Immature natural killer cell (primary cell): ENCODE measurements at regions not wholly inside any gene's neighbourhood (a gene's known extent, or its start where the extent isn't known, plus 50 kb on each side); places are given as distances from the start of the nearest gene placed in this dataset.

ENCODE experiments used
- DNase-seq, 3 donors: peaks; one replicate each; pipeline ENCODE4 v3.0.0; 2022; ENCODE audit warnings: mixed read lengths in 1 of 3
- H3K27ac Mint-ChIP-seq, 6 donors: one replicate each; pipeline ENCODE4 v1.8.0; 2020; ENCODE audit warnings: mixed read lengths in 6 of 6, mild to moderate bottlenecking in 5 of 6, inconsistent platforms in 4 of 6, moderate library complexity in 3 of 6
- H3K27me3 Mint-ChIP-seq, 3 donors: one replicate each; pipeline ENCODE4 v1.8.0; 2020 to 2021; ENCODE audit warnings: low read depth in 3 of 3, mild to moderate bottlenecking in 3 of 3, mixed read lengths in 3 of 3, moderate library complexity in 3 of 3, inconsistent platforms in 1 of 3
- H3K36me3 Mint-ChIP-seq, 3 donors: one replicate each; pipeline ENCODE4 v1.8.0; 2020; ENCODE audit warnings: mixed read lengths in 3 of 3, inconsistent platforms in 2 of 3, mild to moderate bottlenecking in 2 of 3
- H3K4me1 Mint-ChIP-seq, 2 donors: one replicate each; pipeline ENCODE4 v1.8.0; 2020; ENCODE audit warnings: inconsistent platforms in 2 of 2, mild to moderate bottlenecking in 2 of 2, mixed read lengths in 2 of 2, moderate library complexity in 1 of 2
- H3K4me3 Mint-ChIP-seq, 5 donors: one replicate each; pipeline ENCODE4 v1.8.0; 2020; ENCODE audit warnings: mild to moderate bottlenecking in 5 of 5, mixed read lengths in 5 of 5, inconsistent platforms in 3 of 5, moderate library complexity in 3 of 5
- H3K9me3 Mint-ChIP-seq, 6 donors: one replicate each; pipeline ENCODE4 v1.8.0; 2020; ENCODE audit warnings: mild to moderate bottlenecking in 6 of 6, mixed read lengths in 6 of 6, inconsistent platforms in 4 of 6, moderate library complexity in 3 of 6

DNA sequence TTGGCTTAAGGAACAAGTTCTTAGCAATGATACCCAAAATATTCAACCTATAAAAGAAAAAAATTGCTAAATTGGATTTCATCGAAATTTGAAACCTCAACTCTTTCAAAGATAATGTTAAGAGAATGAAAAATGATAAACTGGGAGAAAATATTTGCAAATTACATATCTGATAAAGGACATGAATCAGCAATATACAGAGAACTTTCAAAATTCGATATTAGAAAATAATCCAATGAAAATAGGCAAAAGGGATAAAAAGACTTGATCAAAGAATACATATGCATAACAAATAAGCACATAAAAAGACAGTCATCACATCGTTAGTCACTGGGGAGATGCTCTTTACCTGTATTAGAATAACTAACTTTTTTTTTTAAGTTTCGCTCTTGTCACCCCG is 73.0 kb upstream of the NEO1 start:
- H3K27ac Mint-ChIP-seq: no peak overlapping the region
- H3K27me3 Mint-ChIP-seq: peaks cover 2 to 12% (median 10%) of the 10 kb centered on the region in 3 donors
- H3K9me3 Mint-ChIP-seq: peaks cover 0 to 1% (median 0%) of the 10 kb centered on the region in 6 donors
- DNase-seq: no peak
- H3K4me1 Mint-ChIP-seq: peaks cover 11 to 16% of the 10 kb centered on the region in 2 donors
- H3K36me3 Mint-ChIP-seq: peaks cover 0 to 1% (median 0%) of the 10 kb centered on the region in 3 donors
- H3K4me3 Mint-ChIP-seq: no peak overlapping the region

DNA sequence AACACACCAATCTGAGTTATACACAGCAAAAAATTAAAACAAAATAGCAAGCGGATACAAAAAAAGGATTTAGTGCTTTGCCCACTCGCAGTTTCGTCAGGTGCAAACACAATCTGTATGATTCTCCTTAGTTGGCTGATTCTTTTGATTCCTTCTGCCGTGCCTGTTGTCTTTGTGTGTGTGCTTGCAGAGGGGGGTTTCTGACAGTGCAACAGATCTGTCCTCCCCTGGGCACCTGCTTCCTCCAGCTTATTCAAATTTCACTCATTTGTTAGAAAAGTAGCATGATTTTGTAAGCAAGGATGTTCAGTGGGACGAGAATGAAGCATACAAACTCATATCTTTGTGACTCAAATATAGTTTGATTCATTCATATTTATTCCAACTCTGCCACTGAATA is 74.0 kb upstream of the NEO1 start:
- Mint-ChIP-seq H3K4me3 (no peak overlapping the region), H3K27ac (peak overlapping the region in 1 of 6 donors; percentile 56), H3K36me3 (no peaks in the 10 kb centered on the region), H3K9me3 (peaks cover 0 to 1% (median 0%) of the 10 kb centered on the region in 6 donors), H3K4me1 (peaks cover 11 to 16% of the 10 kb centered on the region in 2 donors), H3K27me3 (peaks cover 2 to 12% (median 8%) of the 10 kb centered on the region in 3 donors)
- no peak for DNase-seq

DNA sequence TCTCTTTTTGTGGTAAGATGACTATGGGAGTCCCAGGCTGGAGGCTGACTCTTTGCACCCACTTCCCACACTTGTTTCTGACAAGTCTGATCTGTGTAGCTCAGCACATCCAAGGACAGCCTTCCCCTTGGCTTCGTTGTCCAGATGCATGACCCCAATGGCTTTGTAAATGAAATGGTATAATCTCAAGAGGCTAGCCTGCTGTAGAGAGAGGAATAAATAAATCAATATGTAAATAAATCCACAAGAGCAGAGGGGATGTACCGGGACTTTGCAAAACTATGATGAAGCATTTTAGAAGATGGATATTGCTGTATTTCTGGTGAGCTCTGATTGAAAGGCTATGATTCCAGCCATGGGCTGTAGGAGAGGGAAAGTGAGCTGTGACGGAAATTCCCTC is 79.9 kb upstream of the NEO1 start:
- Mint-ChIP-seq H3K27ac (no peak overlapping the region), H3K36me3 (no peaks in the 10 kb centered on the region), H3K27me3 (peaks cover 2 to 6% (median 4%) of the 10 kb centered on the region in 3 donors), H3K4me1 (peaks cover 53 to 67% of the 10 kb centered on the region in 2 donors), H3K4me3 (no peak overlapping the region), H3K9me3 (peaks cover 0 to 1% (median 0%) of the 10 kb centered on the region in 6 donors)
- no peak for DNase-seq

DNA sequence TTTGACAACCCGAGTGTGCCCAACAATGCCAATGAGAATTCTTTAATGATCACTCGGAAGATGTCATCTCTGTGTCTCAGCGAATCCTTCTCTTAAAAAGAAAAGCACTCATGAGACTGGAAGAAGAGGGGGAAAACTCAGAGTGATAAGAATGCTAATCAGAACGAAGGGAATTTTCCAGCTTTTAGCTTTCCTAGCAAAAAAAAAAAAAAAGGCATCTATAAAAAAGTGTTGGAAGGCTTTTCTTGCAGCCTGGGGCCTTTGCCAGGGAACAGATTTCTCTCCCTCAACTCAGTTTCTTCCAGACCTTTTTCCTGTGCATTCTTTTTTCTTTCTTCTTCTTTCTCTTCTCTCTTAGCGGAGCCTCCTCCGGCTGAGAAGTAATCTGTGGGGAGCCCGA is 80.5 kb upstream of the NEO1 start:
- peak overlapping the region in 2 of 5 donors; percentile 4 to 7 for H3K4me3 Mint-ChIP-seq
- no peak for DNase-seq
- peaks cover 0 to 1% (median 0%) of the 10 kb centered on the region in 6 donors for H3K9me3 Mint-ChIP-seq
- H3K27ac Mint-ChIP-seq: peak overlapping the region in 2 of 6 donors; percentile 51 to 75
- peaks cover 2 to 6% (median 3%) of the 10 kb centered on the region in 3 donors for H3K27me3 Mint-ChIP-seq
- peaks cover 58 to 73% of the 10 kb centered on the region in 2 donors for H3K4me1 Mint-ChIP-seq
- no peaks in the 10 kb centered on the region for H3K36me3 Mint-ChIP-seq

DNA sequence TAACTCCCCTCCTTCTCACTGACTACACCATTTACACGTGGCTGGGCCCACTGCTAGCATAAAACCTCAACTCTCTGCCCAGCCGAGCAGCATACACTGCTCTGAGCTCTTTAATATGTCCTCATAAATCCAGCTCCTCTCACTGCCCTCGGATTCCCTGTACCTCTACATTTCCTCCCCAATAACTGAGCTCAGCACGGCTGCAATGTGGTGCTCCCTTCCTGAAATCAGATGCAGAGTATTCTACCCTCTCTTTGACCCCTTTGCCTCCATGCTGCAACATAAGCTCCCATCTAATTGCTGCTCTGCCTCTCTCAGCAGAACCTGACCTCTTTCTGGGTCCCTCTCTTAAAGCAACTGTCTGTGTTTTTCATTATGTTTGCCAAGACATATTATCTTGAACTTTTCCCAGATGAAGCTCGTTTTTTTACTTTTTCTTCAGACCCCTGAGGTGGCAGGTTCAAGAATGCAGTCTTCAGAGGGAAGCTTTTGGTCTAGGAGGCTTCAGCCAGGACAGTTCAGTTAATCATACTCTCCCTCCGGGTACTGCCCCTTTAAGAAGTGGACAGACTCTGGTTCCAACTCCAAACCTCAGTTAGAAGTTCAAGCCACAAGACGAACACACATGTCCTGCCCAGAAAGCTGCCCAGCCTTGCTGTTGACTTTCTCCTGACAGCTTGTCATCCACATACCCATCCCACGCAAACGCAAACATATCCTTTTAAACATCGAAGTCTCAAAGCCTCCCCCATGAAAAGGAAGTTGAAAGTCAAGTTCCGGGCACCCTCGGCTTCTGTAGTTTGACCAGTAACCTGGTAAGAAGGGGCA is 81.1 kb upstream of the NEO1 start:
- peak overlapping the region in 4 of 5 donors; percentile 5 to 71 (median 12) for H3K4me3 Mint-ChIP-seq
- H3K9me3 Mint-ChIP-seq: peaks cover 0 to 1% (median 0%) of the 10 kb centered on the region in 6 donors
- peak overlapping the region in 5 of 6 donors; percentile 1 to 79 (median 33) for H3K27ac Mint-ChIP-seq
- peaks cover 64 to 80% of the 10 kb centered on the region in 2 donors for H3K4me1 Mint-ChIP-seq
- H3K27me3 Mint-ChIP-seq: peaks cover 2 to 6% (median 3%) of the 10 kb centered on the region in 3 donors
- H3K36me3 Mint-ChIP-seq: no peaks in the 10 kb centered on the region
- DNase-seq: no peak

DNA sequence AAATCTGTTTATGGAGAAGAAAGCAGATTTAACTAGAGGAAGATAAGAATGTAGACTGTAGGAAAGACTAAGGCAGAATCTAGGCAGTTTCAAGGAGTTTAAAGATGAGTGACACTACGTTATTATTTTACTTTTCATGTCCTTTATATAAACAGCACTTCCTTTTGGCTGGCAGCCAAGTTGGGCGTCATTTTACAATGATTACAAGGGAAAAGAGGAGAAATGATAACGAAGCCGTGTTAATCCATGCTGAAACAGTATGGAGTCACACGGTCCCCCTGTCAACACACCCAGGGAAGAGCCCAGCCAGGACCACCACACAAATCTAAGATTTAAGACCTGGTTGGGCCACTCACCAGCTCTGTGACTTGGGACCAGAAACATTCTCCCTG is 83.7 kb upstream of the NEO1 start:
- peaks cover 0 to 5% (median 0%) of the 10 kb centered on the region in 3 donors for H3K36me3 Mint-ChIP-seq
- H3K4me1 Mint-ChIP-seq: peaks cover 80 to 90% of the 10 kb centered on the region in 2 donors
- H3K4me3 Mint-ChIP-seq: peak overlapping the region in 2 of 5 donors; percentile 11 to 31
- DNase-seq: no peak
- H3K27me3 Mint-ChIP-seq: peaks cover 2 to 6% (median 3%) of the 10 kb centered on the region in 3 donors
- peak overlapping the region in 2 of 6 donors; percentile 46 to 81 for H3K27ac Mint-ChIP-seq
- H3K9me3 Mint-ChIP-seq: peaks cover 0 to 5% (median 0%) of the 10 kb centered on the region in 6 donors

DNA sequence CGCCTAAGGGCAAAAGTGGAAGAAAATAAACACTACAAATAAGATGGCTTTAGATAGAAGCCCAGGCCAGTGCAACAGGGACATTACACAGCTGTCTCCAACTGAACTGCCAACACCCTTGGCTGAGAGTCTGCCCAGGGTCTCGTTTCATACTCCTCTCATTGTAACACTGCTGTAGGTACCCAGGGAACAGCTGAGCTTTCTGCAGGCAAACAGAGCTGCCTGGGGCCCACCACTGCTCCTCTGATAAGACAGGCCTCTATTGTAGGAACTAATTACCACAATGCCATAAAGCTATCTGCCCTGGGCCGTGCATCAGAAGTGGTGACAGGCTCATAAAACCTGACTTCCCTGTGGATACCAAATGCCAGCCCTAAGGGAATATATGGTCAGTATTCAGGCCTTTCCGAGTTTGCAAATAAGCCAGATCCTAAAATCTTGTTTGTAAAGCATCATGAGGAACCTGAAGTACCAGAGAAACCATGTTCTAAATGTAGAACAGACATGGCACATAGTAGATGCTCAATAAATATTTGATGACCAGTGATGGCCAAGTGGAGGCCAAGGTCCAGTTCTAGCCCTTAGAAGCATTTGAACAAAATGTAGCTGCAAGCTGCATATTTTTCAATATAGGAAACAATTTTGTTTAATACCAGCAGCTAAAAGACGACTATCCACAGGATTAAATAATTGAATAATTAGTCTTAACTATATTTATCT is 84.3 kb upstream of the NEO1 start:
- DNase-seq: no peak
- peak overlapping the region; percentile 48 to 75 (median 67) for H3K4me3 Mint-ChIP-seq
- H3K9me3 Mint-ChIP-seq: peaks cover 0 to 5% (median 0%) of the 10 kb centered on the region in 6 donors
- H3K36me3 Mint-ChIP-seq: peaks cover 0 to 5% (median 0%) of the 10 kb centered on the region in 3 donors
- H3K4me1 Mint-ChIP-seq: peaks cover 85 to 96% of the 10 kb centered on the region in 2 donors
- H3K27me3 Mint-ChIP-seq: peaks cover 2 to 6% (median 3%) of the 10 kb centered on the region in 3 donors
- H3K27ac Mint-ChIP-seq: peak overlapping the region; percentile 81 to 96 (median 90)

DNA sequence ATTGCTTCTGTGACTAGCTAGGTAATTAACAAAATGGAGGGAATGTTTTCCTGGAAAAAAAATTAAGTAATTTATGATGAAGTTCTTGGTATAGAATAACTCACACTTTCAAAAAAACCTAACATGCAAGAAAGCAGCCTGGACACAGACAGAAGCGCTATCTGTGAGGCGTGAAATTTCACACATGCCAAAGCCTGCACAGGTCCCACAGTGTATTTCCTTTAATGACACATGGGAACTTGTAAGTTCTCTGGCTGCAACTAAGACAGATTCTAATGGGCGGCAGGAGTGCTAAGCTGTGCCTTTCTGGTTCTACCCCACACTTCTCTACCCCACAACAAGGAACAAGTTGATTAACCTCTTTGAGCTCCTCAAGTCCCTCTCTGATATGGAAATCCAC is 84.9 kb upstream of the NEO1 start:
- Mint-ChIP-seq H3K9me3 (peaks cover 0 to 5% (median under 1%) of the 10 kb centered on the region in 6 donors), H3K36me3 (peaks cover 0 to 5% (median 3%) of the 10 kb centered on the region in 3 donors), H3K4me1 (peaks cover 91 to 100% of the 10 kb centered on the region in 2 donors), H3K27ac (peak overlapping the region; percentile 81 to 96 (median 90)), H3K4me3 (peak overlapping the region; percentile 48 to 75 (median 67)), H3K27me3 (peaks cover 2 to 6% (median 3%) of the 10 kb centered on the region in 3 donors)
- DNase-seq: peak; percentile 61 to 72 (median 66)

DNA sequence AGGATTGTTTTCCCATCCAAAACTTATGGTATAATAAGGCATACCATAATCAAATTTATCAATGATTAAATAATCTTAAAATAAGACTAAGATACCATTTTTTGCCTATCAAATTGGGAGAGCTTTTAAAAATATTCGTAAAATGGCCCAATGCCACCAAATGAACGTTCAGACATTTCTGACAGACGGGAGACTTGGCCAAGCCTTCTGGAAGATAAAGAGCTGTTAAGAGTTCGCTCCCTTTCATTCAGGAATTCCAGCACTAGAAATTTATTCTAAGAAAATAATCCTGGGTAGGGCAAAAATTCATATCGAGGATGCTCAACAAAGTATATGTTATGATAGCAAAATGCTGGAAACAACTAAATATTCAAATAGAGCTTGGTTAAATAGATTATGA is 85.6 kb upstream of the NEO1 start:
- peaks cover 0 to 2% (median 2%) of the 10 kb centered on the region in 3 donors for H3K27me3 Mint-ChIP-seq
- peak overlapping the region in 1 of 6 donors; percentile 96 for H3K27ac Mint-ChIP-seq
- peaks cover 95 to 100% of the 10 kb centered on the region in 2 donors for H3K4me1 Mint-ChIP-seq
- DNase-seq: no peak
- peak overlapping the region in 1 of 5 donors; percentile 15 for H3K4me3 Mint-ChIP-seq
- peaks cover 0 to 11% (median 7%) of the 10 kb centered on the region in 3 donors for H3K36me3 Mint-ChIP-seq
- H3K9me3 Mint-ChIP-seq: peaks cover 0 to 5% (median under 1%) of the 10 kb centered on the region in 6 donors

DNA sequence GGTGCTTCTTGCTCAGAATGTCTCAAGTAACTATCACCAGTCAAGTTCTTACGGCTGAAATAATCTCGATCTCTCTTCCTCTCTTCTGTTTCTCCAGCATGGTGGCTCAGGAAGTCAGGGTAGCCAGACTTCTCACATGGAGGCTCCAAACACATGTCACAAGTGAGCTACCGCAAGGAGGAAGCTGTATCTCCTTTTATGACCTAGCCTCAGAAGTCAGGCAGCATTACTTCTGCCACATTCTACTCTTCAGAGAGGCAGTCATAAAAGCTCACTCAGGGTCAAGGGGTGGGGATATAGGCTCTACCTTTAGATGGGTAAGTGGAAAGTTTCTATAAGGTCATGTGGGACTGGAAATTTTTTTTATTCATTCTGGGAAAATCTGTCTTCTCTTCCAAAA is 86.6 kb upstream of the NEO1 start:
- no peak for DNase-seq
- Mint-ChIP-seq H3K27ac (peak overlapping the region; percentile 52 to 92 (median 76)), H3K4me1 (peaks cover 93 to 99% of the 10 kb centered on the region in 2 donors), H3K9me3 (peaks cover 0 to 5% (median under 1%) of the 10 kb centered on the region in 6 donors), H3K36me3 (peaks cover 0 to 11% (median 7%) of the 10 kb centered on the region in 3 donors), H3K4me3 (peak overlapping the region; percentile 56 to 72 (median 68)), H3K27me3 (peaks cover 0 to 1% (median 0%) of the 10 kb centered on the region in 3 donors)

DNA sequence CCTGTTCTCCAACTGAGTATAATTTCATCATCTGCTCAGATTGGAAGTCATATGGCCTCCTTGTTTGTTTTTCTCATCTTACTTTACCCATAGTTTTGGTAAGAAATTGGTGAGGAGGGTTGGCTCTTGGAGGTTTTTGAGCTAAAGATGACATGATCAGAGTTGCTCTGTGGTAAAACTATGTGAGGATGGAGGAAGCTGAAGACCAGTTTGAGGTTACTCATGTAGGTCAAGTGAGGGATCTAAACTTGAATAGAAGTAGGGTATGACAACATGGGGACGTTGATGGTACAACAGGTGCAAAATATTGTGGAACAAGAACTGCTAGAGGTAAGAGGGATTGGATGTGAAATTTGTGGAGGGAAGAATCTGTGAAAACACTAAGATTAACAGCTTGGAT is 87.7 kb upstream of the NEO1 start:
- peaks cover 0 to 11% (median 7%) of the 10 kb centered on the region in 3 donors for H3K36me3 Mint-ChIP-seq
- H3K4me1 Mint-ChIP-seq: peaks cover 86 to 94% of the 10 kb centered on the region in 2 donors
- peaks cover 0 to 5% (median under 1%) of the 10 kb centered on the region in 6 donors for H3K9me3 Mint-ChIP-seq
- H3K27ac Mint-ChIP-seq: peak overlapping the region; percentile 52 to 91 (median 76)
- peaks cover 0 to 4% (median 0%) of the 10 kb centered on the region in 3 donors for H3K27me3 Mint-ChIP-seq
- peak overlapping the region; percentile 53 to 78 (median 68) for H3K4me3 Mint-ChIP-seq
- DNase-seq: peak; percentile 10 to 32 (median 28)

DNA sequence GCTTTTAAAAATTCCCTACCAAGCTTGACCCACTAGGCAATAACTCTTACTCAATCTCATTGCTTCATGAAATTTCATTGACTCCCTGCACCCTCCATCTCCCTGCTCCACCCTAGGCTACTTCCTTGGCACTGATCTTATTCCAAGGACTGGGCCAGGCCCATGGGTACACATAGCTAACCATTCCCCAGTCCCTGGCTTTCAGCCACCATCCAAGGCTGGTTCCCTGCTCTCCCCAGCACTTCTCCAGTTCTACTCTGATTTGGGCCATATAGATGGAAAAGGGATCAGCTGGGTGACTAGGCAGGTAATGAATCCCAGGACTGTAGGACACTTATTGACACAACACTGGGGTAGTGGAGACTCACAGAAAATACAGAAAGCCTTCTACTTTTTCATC is 88.1 kb upstream of the NEO1 start:
- Mint-ChIP-seq H3K4me3 (peak overlapping the region; percentile 53 to 78 (median 68)), H3K27me3 (peaks cover 0 to 4% (median 0%) of the 10 kb centered on the region in 3 donors), H3K4me1 (peaks cover 84 to 90% of the 10 kb centered on the region in 2 donors), H3K27ac (peak overlapping the region; percentile 52 to 91 (median 76)), H3K36me3 (peaks cover 0 to 11% (median 7%) of the 10 kb centered on the region in 3 donors), H3K9me3 (peaks cover 0 to 5% (median under 1%) of the 10 kb centered on the region in 6 donors)
- no peak for DNase-seq

DNA sequence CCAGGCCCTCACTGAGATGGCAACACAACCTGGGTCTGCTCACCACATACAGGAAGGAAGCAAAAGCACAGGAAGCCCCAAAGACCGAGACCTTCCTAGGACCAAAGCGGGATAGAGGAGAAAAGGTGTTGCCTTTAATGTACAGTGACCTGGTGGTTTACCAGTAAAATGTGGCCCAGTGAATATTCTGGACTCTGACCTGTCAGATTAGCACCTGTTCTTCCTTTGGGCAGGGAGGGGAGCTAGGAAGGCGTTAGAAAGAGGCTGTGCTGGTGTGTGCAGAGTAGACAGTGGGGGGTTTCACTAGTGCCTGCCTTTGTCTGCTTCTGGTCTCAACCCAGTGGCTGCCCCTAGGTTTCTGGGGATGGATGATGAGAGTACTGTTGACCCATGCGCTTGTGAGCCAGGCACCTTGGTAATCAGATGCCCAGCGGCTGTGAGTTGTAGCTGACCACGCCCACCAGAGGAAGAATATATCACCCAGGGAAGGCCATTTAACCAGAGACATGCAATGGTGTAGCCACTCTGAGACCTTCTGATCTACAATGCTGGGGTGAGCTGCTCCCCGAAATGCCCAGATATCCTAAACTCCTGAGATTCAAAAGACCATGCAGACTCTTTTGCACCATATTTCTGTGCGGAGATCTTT is 90.1 kb upstream of the NEO1 start:
- DNase-seq: no peak
- Mint-ChIP-seq H3K4me3 (peak overlapping the region; percentile 55 to 72 (median 68)), H3K36me3 (peaks cover 0 to 11% (median 7%) of the 10 kb centered on the region in 3 donors), H3K27ac (peak overlapping the region; percentile 50 to 86 (median 61)), H3K27me3 (peaks cover 0 to 4% (median 0%) of the 10 kb centered on the region in 3 donors), H3K4me1 (peaks cover 65 to 70% of the 10 kb centered on the region in 2 donors), H3K9me3 (peaks cover 0 to 5% (median under 1%) of the 10 kb centered on the region in 6 donors)
